A549 (cell line): ENCODE measurements at regions not wholly inside any gene's neighbourhood (a gene's known extent, or its start where the extent isn't known, plus 50 kb on each side); places are given as distances from the start of the nearest gene placed in this dataset.

Source experiments
- ATAC-seq, 2 experiments: fragments of 200-7000 bp in 1 of 2; fragments of >200 bp in 1 of 2; cut with Nextera tagmentation in 1 of 2; cut with Tn5 transposase in 1 of 2; 3 replicates each; pipeline versions ENCODE4 v1.8.0 to v1.9.1; 2018 to 2020; ENCODE audit warnings: mild to moderate bottlenecking in 1 of 2, moderate library complexity in 1 of 2
- CTCF ChIA-PET: fragments of 300-600 bp; sonication (Branson Sonifier 250); formaldehyde crosslinking; extraction: SDS; loops from one replicate; lab custom pipeline; 2021; ENCODE audit warnings: antibody characterized with exemption, inconsistent platforms; lab: Yijun Ruan, JAX
- POLR2A ChIA-PET: fragments of 350-600 bp; formaldehyde crosslinking; extraction: SDS; loops from one replicate; lab custom pipeline; 2021; ENCODE audit warnings: antibody characterized with exemption, inconsistent platforms; lab: Yijun Ruan, JAX
- DNase-seq, 2 experiments: peaks; one replicate each; pipeline versions ENCODE4 v3.0.0 to v3.0.0-alpha.2; 2011 to 2016; ENCODE audit warnings: low read depth in 1 of 2, low spot score in 1 of 2
- FAIRE-seq: peaks from 2 replicates; lab custom pipeline; 2011; peaks lifted over from hg19 to GRCh38; lab: Jason Lieb, UNC
- H3K27ac ChIP-seq, 2 experiments: fragments of >200 bp; sonication (Bioruptor Twin); formaldehyde crosslinking; 3 replicates each; pipeline ENCODE4 v1.5.1; 2016 to 2017
- H3K4me1 ChIP-seq: fragments of >200 bp; sonication (Bioruptor Twin); formaldehyde crosslinking; 3 replicates; pipeline ENCODE4 v1.6.1; 2016
- H3K4me2 ChIP-seq: fragments of >200 bp; sonication (Bioruptor Twin); formaldehyde crosslinking; 3 replicates; pipeline ENCODE4 v1.6.1; 2016
- H3K4me3 ChIP-seq: fragments of >200 bp; sonication (Bioruptor Twin); formaldehyde crosslinking; 3 replicates; pipeline ENCODE4 v1.5.1; 2016
- H3K9me3 ChIP-seq: fragments of >200 bp; sonication (Bioruptor Twin); formaldehyde crosslinking; 3 replicates; pipeline ENCODE4 v1.6.1; 2016
- CBX2 ChIP-seq: fragments of 200-600 bp; sonication (generic); IDR thresholded peaks from 2 replicates; pipeline ENCODE4 v1.6.1; 2016; ENCODE audit warnings: low read depth, mild to moderate bottlenecking, borderline replicate concordance
- CBX8 ChIP-seq: fragments of 200-600 bp; sonication (generic); IDR thresholded peaks from 2 replicates; pipeline ENCODE4 v1.6.1; 2016
- EHF ChIP-seq: fragments of 250-450 bp; sonication (Bioruptor Pico); IDR thresholded peaks from 2 replicates; pipeline ENCODE4 v1.5.0; 2020; ENCODE audit warnings: mild to moderate bottlenecking
- ESRRA ChIP-seq: fragments of 150-350 bp; IDR thresholded peaks from 2 replicates; pipeline ENCODE4 v1.6.1; 2014; ENCODE audit warnings: mild to moderate bottlenecking, low read length, borderline replicate concordance
- FOSL2 ChIP-seq, 2 experiments: fragments of 450-650 bp in 1 of 2; fragments of >200 bp in 1 of 2; sonication (Bioruptor Twin) in 1 of 2; formaldehyde crosslinking; IDR thresholded peaks; 2 replicates each; pipeline versions ENCODE4 v1.5.0 to v1.6.1; 2016 to 2020; ENCODE audit warnings: mild to moderate bottlenecking in 1 of 2, moderate library complexity in 1 of 2
- FOXS1 ChIP-seq: fragments of 250-450 bp; sonication (Bioruptor Pico); IDR thresholded peaks from 2 replicates; pipeline ENCODE4 v1.5.0; 2020; ENCODE audit warnings: mild to moderate bottlenecking, moderate library complexity
- HDAC2 ChIP-seq: fragments of 200-600 bp; sonication (generic); IDR thresholded peaks from 2 replicates; pipeline ENCODE4 v1.6.1; 2016
- HOXB5 ChIP-seq: fragments of 250-450 bp; sonication (Bioruptor Pico); IDR thresholded peaks from 2 replicates; pipeline ENCODE4 v1.5.0; 2020; ENCODE audit warnings: mild to moderate bottlenecking, moderate library complexity
- KDM1A ChIP-seq: fragments of 200-600 bp; sonication (generic); IDR thresholded peaks from 2 replicates; pipeline ENCODE4 v1.6.1; 2016; ENCODE audit warnings: low read depth, mild to moderate bottlenecking
- KDM5A ChIP-seq: fragments of 200-600 bp; sonication (generic); IDR thresholded peaks from 2 replicates; pipeline ENCODE4 v1.6.1; 2016; ENCODE audit warnings: antibody characterized with exemption, mild to moderate bottlenecking
- MYC ChIP-seq: IDR thresholded peaks from 2 replicates; pipeline ENCODE4 v1.6.1; 2012; ENCODE audit warnings: mild to moderate bottlenecking, inconsistent platforms, low read length, improper control_type of control experiment, borderline replicate concordance
- NR3C1 ChIP-seq: fragments of >200 bp; sonication (Bioruptor Twin); formaldehyde crosslinking; IDR thresholded peaks from 3 replicates; pipeline ENCODE4 v1.6.1; 2017
- PHF8 ChIP-seq: fragments of 200-600 bp; sonication (generic); IDR thresholded peaks from 2 replicates; pipeline ENCODE4 v1.6.1; 2016; ENCODE audit warnings: low read depth, mild to moderate bottlenecking, antibody characterized with exemption, moderate library complexity, borderline replicate concordance
- RAD21 ChIP-seq, 2 experiments: fragments of >200 bp in 1 of 2; sonication (Bioruptor Twin) in 1 of 2; formaldehyde crosslinking in 1 of 2; IDR thresholded peaks in 1 of 2; conservative IDR thresholded peaks in 1 of 2; 2 replicates in 1 of 2; 3 replicates in 1 of 2; pipeline ENCODE4 v1.6.1; 2012 to 2018; ENCODE audit warnings: inconsistent platforms in 1 of 2
- RARB ChIP-seq: fragments of 250-450 bp; sonication (Bioruptor Pico); IDR thresholded peaks from 2 replicates; pipeline ENCODE4 v1.8.0; 2021; ENCODE audit warnings: mild to moderate bottlenecking, moderate library complexity
- RNF2 ChIP-seq: fragments of 200-600 bp; sonication (generic); IDR thresholded peaks from 2 replicates; pipeline ENCODE4 v1.6.1; 2016; ENCODE audit warnings: low read depth, mild to moderate bottlenecking, antibody characterized with exemption, moderate library complexity, borderline replicate concordance
- SMC3 ChIP-seq: fragments of >200 bp; sonication (Bioruptor Twin); formaldehyde crosslinking; IDR thresholded peaks from 3 replicates; pipeline ENCODE4 v1.6.1; 2018; ENCODE audit warnings: inconsistent platforms
- SREBF2 ChIP-seq: fragments of 450-650 bp; IDR thresholded peaks from 2 replicates; pipeline ENCODE4 v1.6.1; 2014; ENCODE audit warnings: mild to moderate bottlenecking, moderate library complexity
- TFCP2L1 ChIP-seq: fragments of 250-450 bp; sonication (Bioruptor Pico); IDR thresholded peaks from 2 replicates; pipeline ENCODE4 v1.5.0; 2021; ENCODE audit warnings: mild to moderate bottlenecking
- ZFP36 ChIP-seq: fragments of 450-650 bp; IDR thresholded peaks from 2 replicates; pipeline ENCODE4 v1.6.1; 2014; ENCODE audit warnings: borderline replicate concordance; ENCODE audit not compliant: partially characterized antibody
- ZSCAN20 ChIP-seq: fragments of 250-450 bp; sonication (Bioruptor Pico); IDR thresholded peaks from 2 replicates; pipeline ENCODE4 v1.8.0; 2022; ENCODE audit warnings: mild to moderate bottlenecking, moderate library complexity
- WGBS: methylation state at CpG from one replicate; pipeline ENCODE4 v1.1.6; 2017; ENCODE audit errors: missing lambda C conversion rate; 5-methylcytosine and 5-hydroxymethylcytosine counted together
- TF ChIP-seq, protein P1 (sequence below): fragments of >200 bp; sonication (Bioruptor Twin); formaldehyde crosslinking; IDR thresholded peaks from 3 replicates; pipeline ENCODE4 v1.6.1; 2016
- TF ChIP-seq, protein P2 (sequence below): fragments of 200-600 bp; sonication (generic); IDR thresholded peaks from 2 replicates; pipeline ENCODE4 v1.6.1; 2016; ENCODE audit warnings: antibody characterized with exemption, mild to moderate bottlenecking, moderate library complexity
- TF ChIP-seq, protein P3 (sequence below): fragments of 450-650 bp; IDR thresholded peaks from 2 replicates; pipeline ENCODE4 v1.6.1; 2014; ENCODE audit warnings: antibody characterized with exemption
- TF ChIP-seq, protein P4 (sequence below): fragments of 250-450 bp; sonication (Bioruptor Pico); IDR thresholded peaks from 2 replicates; pipeline ENCODE4 v1.5.0; 2021; ENCODE audit warnings: mild to moderate bottlenecking, moderate library complexity, borderline replicate concordance
- TF ChIP-seq, protein P5 (sequence below): IDR thresholded peaks from 2 replicates; pipeline ENCODE4 v1.6.1; 2012; ENCODE audit warnings: low read depth, borderline replicate concordance

DNA sequence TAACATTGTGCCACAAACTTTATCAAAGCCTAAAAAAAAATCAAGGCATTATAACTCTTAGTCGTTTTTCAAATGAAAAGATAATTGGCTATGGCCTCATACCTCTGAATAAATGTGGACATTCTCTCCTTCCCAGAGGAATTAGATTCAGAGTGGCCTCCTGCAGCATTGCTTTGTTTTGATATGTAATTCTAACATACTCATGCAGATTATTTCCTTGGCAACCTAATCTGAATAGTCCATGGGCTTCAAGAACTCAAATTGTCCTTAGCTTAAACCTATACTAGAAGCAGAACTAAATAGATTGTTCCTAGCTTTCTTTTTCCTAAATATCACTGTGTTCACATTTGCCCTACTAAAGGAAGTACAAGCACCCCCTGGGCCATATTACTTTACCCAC is 1146.9 kb downstream of the OLFM4 start:
- no peak overlapping the region for H3K4me3 ChIP-seq
- TF ChIP-seq HOXB5 (no peak), CBX2 (no peak)
- no peak overlapping the region for H3K27ac ChIP-seq
- H3K9me3 ChIP-seq: no peaks in the 10 kb centered on the region
- no peak overlapping the region for H3K4me2 ChIP-seq
- ChIA-PET CTCF (no interaction called here), POLR2A (no interaction called here)
- FAIRE-seq (no peak), DNase-seq (no peak), ATAC-seq (no peak)
- 0% methylated on average over 1 of the region's 1 CpG for WGBS
- H3K4me1 ChIP-seq: no peaks in the 10 kb centered on the region

DNA sequence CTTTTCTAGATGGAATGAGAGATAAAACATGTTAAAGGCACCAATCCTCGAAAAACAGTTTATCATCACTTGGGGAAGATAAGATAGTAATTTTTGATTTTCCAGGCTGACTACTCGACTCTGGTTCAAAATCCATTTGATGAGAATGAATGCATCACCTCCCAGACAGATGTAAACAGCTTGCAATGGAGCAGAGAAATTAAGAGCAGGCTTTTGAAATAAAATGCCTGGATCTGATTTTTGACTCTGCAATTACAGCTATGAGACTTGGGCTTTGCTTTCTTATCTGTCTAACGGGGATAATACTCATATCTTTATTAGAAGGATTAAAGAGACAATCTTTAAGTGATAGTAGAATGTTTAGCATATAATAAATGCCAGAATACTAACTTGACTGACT is 1148.9 kb downstream of the OLFM4 start:
- H3K4me3 ChIP-seq: no peak overlapping the region
- no peak for FAIRE-seq
- POLR2A ChIA-PET: no interaction called here
- no peaks in the 10 kb centered on the region for H3K4me1 ChIP-seq
- no peak overlapping the region for H3K27ac ChIP-seq
- no peak for ATAC-seq
- H3K4me2 ChIP-seq: no peak overlapping the region
- no peak for DNase-seq
- no peaks in the 10 kb centered on the region for H3K9me3 ChIP-seq
- WGBS: 0% methylated on average over 3 of the region's 3 CpGs
- TF ChIP-seq ZSCAN20 (no peak), FOXS1 (CRISPR knock-in tag) (no peak), RNF2 (no peak), NR3C1 (no peak), SMC3 (no peak), ZFP36 (no peak), PHF8 (no peak), CBX8 (no peak), FOSL2 (IDR thresholded peaks at IDR 0.05) (no peak), FOSL2 (CRISPR knock-in tag; IDR thresholded peaks at IDR 0.05) (no peak), TFCP2L1 (no peak), KDM5A (no peak), RAD21 (conservative IDR thresholded peaks at IDR 0.05 in 1 of 2, IDR thresholded peaks at IDR 0.05 in 1 of 2) (no peak), EHF (no peak), RARB (CRISPR knock-in tag) (no peak)
- TF ChIP-seq, protein P1, sequence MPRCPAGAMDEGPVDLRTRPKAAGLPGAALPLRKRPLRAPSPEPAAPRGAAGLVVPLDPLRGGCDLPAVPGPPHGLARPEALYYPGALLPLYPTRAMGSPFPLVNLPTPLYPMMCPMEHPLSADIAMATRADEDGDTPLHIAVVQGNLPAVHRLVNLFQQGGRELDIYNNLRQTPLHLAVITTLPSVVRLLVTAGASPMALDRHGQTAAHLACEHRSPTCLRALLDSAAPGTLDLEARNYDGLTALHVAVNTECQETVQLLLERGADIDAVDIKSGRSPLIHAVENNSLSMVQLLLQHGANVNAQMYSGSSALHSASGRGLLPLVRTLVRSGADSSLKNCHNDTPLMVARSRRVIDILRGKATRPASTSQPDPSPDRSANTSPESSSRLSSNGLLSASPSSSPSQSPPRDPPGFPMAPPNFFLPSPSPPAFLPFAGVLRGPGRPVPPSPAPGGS: no peak
- TF ChIP-seq, protein P2, sequence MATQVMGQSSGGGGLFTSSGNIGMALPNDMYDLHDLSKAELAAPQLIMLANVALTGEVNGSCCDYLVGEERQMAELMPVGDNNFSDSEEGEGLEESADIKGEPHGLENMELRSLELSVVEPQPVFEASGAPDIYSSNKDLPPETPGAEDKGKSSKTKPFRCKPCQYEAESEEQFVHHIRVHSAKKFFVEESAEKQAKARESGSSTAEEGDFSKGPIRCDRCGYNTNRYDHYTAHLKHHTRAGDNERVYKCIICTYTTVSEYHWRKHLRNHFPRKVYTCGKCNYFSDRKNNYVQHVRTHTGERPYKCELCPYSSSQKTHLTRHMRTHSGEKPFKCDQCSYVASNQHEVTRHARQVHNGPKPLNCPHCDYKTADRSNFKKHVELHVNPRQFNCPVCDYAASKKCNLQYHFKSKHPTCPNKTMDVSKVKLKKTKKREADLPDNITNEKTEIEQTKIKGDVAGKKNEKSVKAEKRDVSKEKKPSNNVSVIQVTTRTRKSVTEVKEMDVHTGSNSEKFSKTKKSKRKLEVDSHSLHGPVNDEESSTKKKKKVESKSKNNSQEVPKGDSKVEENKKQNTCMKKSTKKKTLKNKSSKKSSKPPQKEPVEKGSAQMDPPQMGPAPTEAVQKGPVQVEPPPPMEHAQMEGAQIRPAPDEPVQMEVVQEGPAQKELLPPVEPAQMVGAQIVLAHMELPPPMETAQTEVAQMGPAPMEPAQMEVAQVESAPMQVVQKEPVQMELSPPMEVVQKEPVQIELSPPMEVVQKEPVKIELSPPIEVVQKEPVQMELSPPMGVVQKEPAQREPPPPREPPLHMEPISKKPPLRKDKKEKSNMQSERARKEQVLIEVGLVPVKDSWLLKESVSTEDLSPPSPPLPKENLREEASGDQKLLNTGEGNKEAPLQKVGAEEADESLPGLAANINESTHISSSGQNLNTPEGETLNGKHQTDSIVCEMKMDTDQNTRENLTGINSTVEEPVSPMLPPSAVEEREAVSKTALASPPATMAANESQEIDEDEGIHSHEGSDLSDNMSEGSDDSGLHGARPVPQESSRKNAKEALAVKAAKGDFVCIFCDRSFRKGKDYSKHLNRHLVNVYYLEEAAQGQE: no peak
- TF ChIP-seq, protein P3, sequence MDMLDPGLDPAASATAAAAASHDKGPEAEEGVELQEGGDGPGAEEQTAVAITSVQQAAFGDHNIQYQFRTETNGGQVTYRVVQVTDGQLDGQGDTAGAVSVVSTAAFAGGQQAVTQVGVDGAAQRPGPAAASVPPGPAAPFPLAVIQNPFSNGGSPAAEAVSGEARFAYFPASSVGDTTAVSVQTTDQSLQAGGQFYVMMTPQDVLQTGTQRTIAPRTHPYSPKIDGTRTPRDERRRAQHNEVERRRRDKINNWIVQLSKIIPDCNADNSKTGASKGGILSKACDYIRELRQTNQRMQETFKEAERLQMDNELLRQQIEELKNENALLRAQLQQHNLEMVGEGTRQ: no peak
- TF ChIP-seq, all 56 proteins: peak for 0
- CTCF ChIA-PET: no interaction called here

DNA sequence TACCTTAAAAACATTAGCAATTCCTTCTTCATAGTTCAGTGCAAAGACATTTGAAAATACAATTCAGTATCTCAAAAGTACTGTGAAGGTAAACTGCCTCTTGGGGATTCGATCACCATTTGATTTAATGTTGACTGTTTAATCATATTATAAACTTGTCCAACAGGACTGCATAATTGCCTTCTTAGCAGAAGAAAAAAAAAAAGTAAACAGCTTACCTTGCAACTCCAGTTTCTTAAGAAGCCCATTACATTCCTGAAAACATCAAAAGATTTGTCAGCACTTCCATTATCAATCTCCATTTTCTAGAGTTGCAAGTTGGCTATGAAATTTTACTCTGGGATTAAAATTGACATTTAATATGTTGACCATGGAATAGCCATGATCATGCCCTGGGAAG is 1154.6 kb downstream of the OLFM4 start:
- Histone ChIP-seq H3K4me2 (no peak overlapping the region), H3K9me3 (no peaks in the 10 kb centered on the region), H3K4me3 (no peak overlapping the region), H3K4me1 (no peaks in the 10 kb centered on the region), H3K27ac (no peak overlapping the region)
- ChIA-PET POLR2A (no interaction called here), CTCF (no interaction called here)
- WGBS: 0% methylated on average over 1 of the region's 1 CpG
- no peak for ATAC-seq
- DNase-seq: no peak
- no peak for FAIRE-seq
- no peak for TF ChIP-seq KDM1A
- no peak for TF ChIP-seq HDAC2
- TF ChIP-seq, protein P4, sequence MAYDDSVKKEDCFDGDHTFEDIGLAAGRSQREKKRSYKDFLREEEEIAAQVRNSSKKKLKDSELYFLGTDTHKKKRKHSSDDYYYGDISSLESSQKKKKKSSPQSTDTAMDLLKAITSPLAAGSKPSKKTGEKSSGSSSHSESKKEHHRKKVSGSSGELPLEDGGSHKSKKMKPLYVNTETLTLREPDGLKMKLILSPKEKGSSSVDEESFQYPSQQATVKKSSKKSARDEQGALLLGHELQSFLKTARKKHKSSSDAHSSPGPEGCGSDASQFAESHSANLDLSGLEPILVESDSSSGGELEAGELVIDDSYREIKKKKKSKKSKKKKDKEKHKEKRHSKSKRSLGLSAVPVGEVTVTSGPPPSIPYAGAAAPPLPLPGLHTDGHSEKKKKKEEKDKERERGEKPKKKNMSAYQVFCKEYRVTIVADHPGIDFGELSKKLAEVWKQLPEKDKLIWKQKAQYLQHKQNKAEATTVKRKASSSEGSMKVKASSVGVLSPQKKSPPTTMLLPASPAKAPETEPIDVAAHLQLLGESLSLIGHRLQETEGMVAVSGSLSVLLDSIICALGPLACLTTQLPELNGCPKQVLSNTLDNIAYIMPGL (CRISPR knock-in tag): no peak
- TF ChIP-seq, protein P5, sequence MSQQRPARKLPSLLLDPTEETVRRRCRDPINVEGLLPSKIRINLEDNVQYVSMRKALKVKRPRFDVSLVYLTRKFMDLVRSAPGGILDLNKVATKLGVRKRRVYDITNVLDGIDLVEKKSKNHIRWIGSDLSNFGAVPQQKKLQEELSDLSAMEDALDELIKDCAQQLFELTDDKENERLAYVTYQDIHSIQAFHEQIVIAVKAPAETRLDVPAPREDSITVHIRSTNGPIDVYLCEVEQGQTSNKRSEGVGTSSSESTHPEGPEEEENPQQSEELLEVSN: no peak
- TF ChIP-seq RAD21 (conservative IDR thresholded peaks at IDR 0.05 in 1 of 2, IDR thresholded peaks at IDR 0.05 in 1 of 2): no peak
- TF ChIP-seq CBX2: no peak
- no peak for TF ChIP-seq MYC
- TF ChIP-seq, protein P1: no peak
- TF ChIP-seq ZSCAN20: no peak
- TF ChIP-seq ESRRA: no peak
- no peak for TF ChIP-seq SREBF2
